Suprapubic skin (tissue), 4 donors: ENCODE measurements at regions not wholly inside any gene's neighbourhood (a gene's known extent, or its start where the extent isn't known, plus 50 kb on each side); places are given as distances from the start of the nearest gene placed in this dataset.

Source experiments
- DNase-seq, 2 donors: peaks; one replicate each; pipeline ENCODE4 v3.0.0-alpha.2; 2019; ENCODE audit warnings: low spot score in 2 of 2
- H3K27ac ChIP-seq: fragments of 200-600 bp; sonication (generic); one replicate; pipeline ENCODE4 v1.5.1; 2019
- H3K27me3 ChIP-seq: fragments of 200-600 bp; sonication (generic); one replicate; pipeline ENCODE4 v1.5.1; 2019
- H3K36me3 ChIP-seq: fragments of 200-600 bp; sonication (generic); one replicate; pipeline ENCODE4 v1.5.1; 2019
- H3K4me1 ChIP-seq: fragments of 200-600 bp; sonication (generic); one replicate; pipeline ENCODE4 v1.5.1; 2019
- H3K4me3 ChIP-seq: fragments of 200-600 bp; sonication (generic); one replicate; pipeline ENCODE4 v1.5.1; 2019; ENCODE audit warnings: mild to moderate bottlenecking
- H3K9me3 ChIP-seq: fragments of 200-600 bp; sonication (generic); one replicate; pipeline ENCODE4 v1.5.1; 2019
- EP300 ChIP-seq: sonication (generic); formaldehyde crosslinking; IDR thresholded peaks from one replicate; pipeline ENCODE4 v1.6.1; 2017; ENCODE audit warnings: antibody characterized with exemption
- POLR2A ChIP-seq, 2 donors: fragments of 450-650 bp; IDR thresholded peaks; one replicate each; pipeline ENCODE4 v1.6.1; 2017; ENCODE audit warnings: antibody characterized with exemption in 2 of 2, mild to moderate bottlenecking in 2 of 2, moderate library complexity in 2 of 2
- POLR2AphosphoS5 ChIP-seq, 3 donors: sonication (generic); formaldehyde crosslinking; IDR thresholded peaks; one replicate each; pipeline ENCODE4 v1.6.1; 2017; ENCODE audit warnings: antibody characterized with exemption in 3 of 3
- WGBS: methylation state at CpG from one replicate; pipeline ENCODE4 v1.1.5; 2018; 5-methylcytosine and 5-hydroxymethylcytosine counted together
- TF ChIP-seq, protein P1 (sequence below), 2 donors: fragments of 200-600 bp in 1 of 2; fragments of 450-650 bp in 1 of 2; sonication (generic) in 1 of 2; IDR thresholded peaks; one replicate each; pipeline ENCODE4 v1.5.1; 2016 to 2019; ENCODE audit warnings: antibody characterized with exemption in 2 of 2, mild to moderate bottlenecking in 1 of 2, moderate library complexity in 1 of 2

DNA sequence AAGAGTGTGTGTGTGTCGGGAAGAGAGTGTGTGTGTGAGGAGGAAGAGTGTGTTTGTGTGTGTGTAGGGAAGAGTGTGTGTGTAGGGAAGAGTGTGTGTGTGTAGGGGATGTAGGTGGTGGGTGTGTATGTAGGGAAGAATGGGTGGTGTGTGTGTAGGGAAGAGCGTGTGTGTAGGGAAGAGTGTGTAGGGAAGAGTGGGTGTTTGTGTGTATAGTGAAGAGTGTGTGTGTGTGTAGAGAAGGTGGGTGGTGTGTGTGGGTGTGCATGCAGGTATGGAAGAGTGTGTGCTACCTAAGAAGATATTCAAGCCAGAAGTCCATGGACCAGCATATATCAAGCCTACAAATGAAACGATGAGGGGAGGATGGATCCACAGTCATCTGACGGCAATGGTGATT lies 265.8 kb downstream of the FGF9 start:
- H3K4me3 ChIP-seq, result no peak overlapping the region
- H3K36me3 ChIP-seq, result no peaks in the 10 kb centered on the region
- H3K9me3 ChIP-seq, result no peaks in the 10 kb centered on the region
- no peak for TF ChIP-seq POLR2A (IDR thresholded peaks at IDR 0.05)
- no peak for TF ChIP-seq POLR2AphosphoS5 (IDR thresholded peaks at IDR 0.05)
- TF ChIP-seq, protein P1, sequence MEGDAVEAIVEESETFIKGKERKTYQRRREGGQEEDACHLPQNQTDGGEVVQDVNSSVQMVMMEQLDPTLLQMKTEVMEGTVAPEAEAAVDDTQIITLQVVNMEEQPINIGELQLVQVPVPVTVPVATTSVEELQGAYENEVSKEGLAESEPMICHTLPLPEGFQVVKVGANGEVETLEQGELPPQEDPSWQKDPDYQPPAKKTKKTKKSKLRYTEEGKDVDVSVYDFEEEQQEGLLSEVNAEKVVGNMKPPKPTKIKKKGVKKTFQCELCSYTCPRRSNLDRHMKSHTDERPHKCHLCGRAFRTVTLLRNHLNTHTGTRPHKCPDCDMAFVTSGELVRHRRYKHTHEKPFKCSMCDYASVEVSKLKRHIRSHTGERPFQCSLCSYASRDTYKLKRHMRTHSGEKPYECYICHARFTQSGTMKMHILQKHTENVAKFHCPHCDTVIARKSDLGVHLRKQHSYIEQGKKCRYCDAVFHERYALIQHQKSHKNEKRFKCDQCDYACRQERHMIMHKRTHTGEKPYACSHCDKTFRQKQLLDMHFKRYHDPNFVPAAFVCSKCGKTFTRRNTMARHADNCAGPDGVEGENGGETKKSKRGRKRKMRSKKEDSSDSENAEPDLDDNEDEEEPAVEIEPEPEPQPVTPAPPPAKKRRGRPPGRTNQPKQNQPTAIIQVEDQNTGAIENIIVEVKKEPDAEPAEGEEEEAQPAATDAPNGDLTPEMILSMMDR (IDR thresholded peaks at IDR 0.05), result no peak
- TF ChIP-seq EP300, result no peak
- WGBS, result 89% methylated on average over 4 of the region's 4 CpGs
- no peaks in the 10 kb centered on the region for H3K4me1 ChIP-seq
- DNase-seq, result no peak
- no peak overlapping the region for H3K27ac ChIP-seq
- H3K27me3 ChIP-seq, result no peaks in the 10 kb centered on the region

- no peaks in the 10 kb centered on the region for H3K27me3 ChIP-seq
- no peaks in the 10 kb centered on the region for H3K9me3 ChIP-seq
- 73% methylated on average over 4 of the region's 6 CpGs for WGBS
- H3K36me3 ChIP-seq, result no peaks in the 10 kb centered on the region
- no peaks in the 10 kb centered on the region for H3K4me1 ChIP-seq
- no peak overlapping the region for H3K27ac ChIP-seq
- no peak overlapping the region for H3K4me3 ChIP-seq
- DNase-seq, result no peak
- no peak for TF ChIP-seq EP300
- no peak for TF ChIP-seq POLR2AphosphoS5 (IDR thresholded peaks at IDR 0.05)
- TF ChIP-seq POLR2A (IDR thresholded peaks at IDR 0.05), result no peak
- TF ChIP-seq, protein P1 (IDR thresholded peaks at IDR 0.05), result no peak
Observed at GRCh38 chr13:21938168-21938567, 267.3 kb downstream of the FGF9 start.

GRCh38 chr13:21938636-21939035 lies 267.8 kb downstream of the FGF9 start:
- TF ChIP-seq EP300, result no peak
- no peaks in the 10 kb centered on the region for H3K36me3 ChIP-seq
- no peak overlapping the region for H3K4me3 ChIP-seq
- WGBS, result 43% methylated on average over 7 of the region's 7 CpGs
- no peak overlapping the region for H3K27ac ChIP-seq
- H3K27me3 ChIP-seq, result no peaks in the 10 kb centered on the region
- DNase-seq, result no peak
- H3K9me3 ChIP-seq, result no peaks in the 10 kb centered on the region
- no peaks in the 10 kb centered on the region for H3K4me1 ChIP-seq

DNA sequence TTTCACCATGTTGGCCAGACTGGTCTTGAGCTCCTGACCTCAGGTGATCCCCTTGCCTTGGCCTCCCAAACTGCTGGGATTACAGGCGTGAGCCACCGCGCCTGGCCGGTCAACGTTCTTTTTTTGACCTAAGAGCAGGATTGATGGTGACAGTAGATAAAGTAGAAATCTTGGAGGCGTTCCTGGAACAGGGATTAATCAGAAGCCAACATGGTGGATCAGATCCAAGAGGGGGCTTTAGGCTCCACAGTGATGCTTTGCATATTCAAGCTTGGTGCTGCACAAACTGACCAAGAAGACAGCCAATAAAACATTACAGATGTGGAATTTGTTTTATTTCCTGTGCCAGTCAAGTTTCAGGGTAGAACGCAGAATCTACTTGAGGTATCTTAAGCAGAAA lies 271.2 kb downstream of the FGF9 start:
- H3K36me3 ChIP-seq, result no peaks in the 10 kb centered on the region
- TF ChIP-seq POLR2A (IDR thresholded peaks at IDR 0.05) (no peak), POLR2AphosphoS5 (IDR thresholded peaks at IDR 0.05) (no peak), EP300 (no peak)
- TF ChIP-seq, protein P1 (IDR thresholded peaks at IDR 0.05), result no peak
- no peak overlapping the region for H3K27ac ChIP-seq
- WGBS, result 79% methylated on average over 7 of the region's 7 CpGs
- DNase-seq, result no peak
- no peaks in the 10 kb centered on the region for H3K27me3 ChIP-seq
- no peak overlapping the region for H3K4me3 ChIP-seq
- no peaks in the 10 kb centered on the region for H3K4me1 ChIP-seq
- peaks cover 15% of the 10 kb centered on the region for H3K9me3 ChIP-seq

- DNase-seq, result no peak
- Histone ChIP-seq H3K27me3 (no peaks in the 10 kb centered on the region), H3K9me3 (peaks cover 15% of the 10 kb centered on the region), H3K4me3 (no peak overlapping the region), H3K36me3 (no peaks in the 10 kb centered on the region), H3K27ac (no peak overlapping the region), H3K4me1 (no peaks in the 10 kb centered on the region)
- no peak for TF ChIP-seq POLR2AphosphoS5 (IDR thresholded peaks at IDR 0.05)
Observed at GRCh38 chr13:21944610-21945009, 273.7 kb downstream of the FGF9 start.

DNA sequence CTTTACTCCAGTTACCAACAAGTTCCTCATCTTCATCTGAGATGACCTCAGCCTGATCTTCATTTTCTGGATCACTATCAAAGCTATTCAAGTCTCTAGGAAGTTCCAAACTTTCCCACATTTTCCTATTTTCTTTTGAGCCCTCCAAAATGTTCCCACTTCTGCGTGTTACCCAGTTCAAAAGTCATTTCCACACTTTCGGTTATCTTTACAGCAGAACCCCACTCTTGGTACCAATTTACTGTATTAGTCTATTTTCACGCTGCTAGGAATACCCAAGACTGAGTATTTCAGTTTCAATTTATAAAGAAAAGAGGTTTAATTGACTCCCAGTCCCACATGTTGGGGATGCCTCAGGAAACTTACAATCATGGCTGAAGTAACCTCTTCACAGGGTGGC lies 274.3 kb downstream of the FGF9 start:
- H3K4me3 ChIP-seq, result no peak overlapping the region
- no peak for DNase-seq
- WGBS, result 76% methylated on average over 3 of the region's 3 CpGs
- TF ChIP-seq POLR2AphosphoS5 (IDR thresholded peaks at IDR 0.05) (no peak), EP300 (no peak), POLR2A (IDR thresholded peaks at IDR 0.05) (no peak)
- TF ChIP-seq, protein P1 (IDR thresholded peaks at IDR 0.05), result no peak
- H3K9me3 ChIP-seq, result peaks cover 15% of the 10 kb centered on the region
- no peaks in the 10 kb centered on the region for H3K27me3 ChIP-seq
- no peak overlapping the region for H3K27ac ChIP-seq
- H3K4me1 ChIP-seq, result no peaks in the 10 kb centered on the region
- no peaks in the 10 kb centered on the region for H3K36me3 ChIP-seq
